Rectal smooth muscle tissue (tissue), 1 donor: ENCODE measurements at regions not wholly inside any gene's neighbourhood (a gene's known extent, or its start where the extent isn't known, plus 50 kb on each side); places are given as distances from the start of the nearest gene placed in this dataset.

Experiments used
- H3K27ac ChIP-seq: one replicate; pipeline ENCODE4 v1.7.0; 2013; ENCODE audit warnings: low read depth, low read length, inconsistent platforms
- H3K27me3 ChIP-seq: one replicate; pipeline ENCODE4 v1.7.0; 2013; ENCODE audit warnings: low read length; ENCODE audit not compliant: control insufficient read depth, insufficient read depth
- H3K36me3 ChIP-seq: one replicate; pipeline ENCODE4 v1.7.0; 2013; ENCODE audit warnings: low read length; ENCODE audit not compliant: control insufficient read depth, insufficient read depth
- H3K4me1 ChIP-seq: one replicate; pipeline ENCODE4 v1.7.0; 2013; ENCODE audit warnings: low read length; ENCODE audit not compliant: control insufficient read depth, insufficient read depth
- H3K4me3 ChIP-seq: one replicate; pipeline ENCODE4 v1.7.0; 2013; ENCODE audit warnings: low read length
- H3K9ac ChIP-seq: one replicate; pipeline ENCODE4 v1.7.0; 2013; ENCODE audit warnings: low read length

DNA sequence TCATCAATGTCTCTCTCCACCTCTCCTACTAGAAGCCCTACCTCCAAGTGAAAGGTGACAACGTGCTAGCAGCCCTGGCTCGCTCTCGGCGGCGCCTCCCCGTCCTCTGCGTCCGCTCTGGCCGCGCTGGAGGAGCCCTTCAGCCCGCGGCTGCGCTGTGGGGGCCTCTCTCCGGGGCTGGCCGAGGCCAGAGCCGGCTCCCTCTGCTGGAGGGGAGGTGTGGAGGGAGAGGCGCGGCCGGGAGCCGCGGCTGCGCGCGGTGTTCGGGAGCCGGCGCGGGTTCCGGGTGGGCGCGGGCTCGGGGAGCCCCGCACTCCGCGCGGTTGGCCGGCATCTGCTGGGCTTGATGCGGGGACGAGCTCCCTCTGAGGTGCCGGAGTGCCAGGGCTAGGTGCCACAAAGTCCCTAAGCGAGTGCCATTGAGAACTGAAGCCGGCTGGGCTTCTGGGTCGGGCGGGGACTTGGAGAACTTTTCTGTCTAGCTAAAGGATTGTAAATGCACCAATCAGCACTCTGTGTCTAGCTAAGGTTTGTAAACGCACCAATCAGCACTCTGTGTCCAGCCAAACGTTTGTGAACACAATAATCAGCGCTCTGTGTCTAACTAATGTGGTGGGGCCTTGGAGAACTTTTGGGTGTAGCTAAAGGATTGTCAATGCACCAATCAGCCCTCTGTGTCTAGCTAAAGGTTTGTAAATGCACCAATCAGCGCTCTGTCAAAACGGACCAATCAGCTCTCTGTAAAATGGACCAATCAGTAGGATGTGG lies 84.8 kb upstream of the ARRDC4 start:
- Histone ChIP-seq H3K27ac (peak overlapping the region; percentile 46), H3K9ac (no peak overlapping the region), H3K27me3 (no peaks in the 10 kb centered on the region), H3K4me3 (peak overlapping the region; percentile 6), H3K4me1 (peaks cover 9% of the 10 kb centered on the region), H3K36me3 (no peaks in the 10 kb centered on the region)

DNA sequence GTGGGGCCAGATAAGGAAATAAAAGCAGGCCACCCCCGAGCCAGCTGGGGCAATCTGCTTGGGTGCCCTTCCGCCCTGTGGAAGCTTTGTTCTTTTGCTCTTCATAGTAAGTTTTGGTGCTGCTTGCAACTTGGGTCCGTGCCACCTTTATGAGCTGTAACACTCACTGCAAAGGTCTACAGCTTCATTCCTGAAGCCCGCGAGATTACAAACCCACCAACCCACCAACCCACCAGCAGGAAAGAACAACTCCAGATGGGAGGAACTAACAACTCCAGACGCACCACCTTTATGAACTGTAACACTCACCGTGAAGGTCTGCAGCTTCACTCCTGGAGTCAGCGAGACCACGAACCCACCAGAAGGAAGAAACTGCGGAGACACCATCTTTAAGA lies 84.2 kb upstream of the ARRDC4 start:
- no peak overlapping the region for H3K9ac ChIP-seq
- H3K4me1 ChIP-seq, result peaks cover 9% of the 10 kb centered on the region
- no peaks in the 10 kb centered on the region for H3K36me3 ChIP-seq
- H3K27ac ChIP-seq, result no peak overlapping the region
- H3K4me3 ChIP-seq, result no peak overlapping the region
- no peaks in the 10 kb centered on the region for H3K27me3 ChIP-seq

DNA sequence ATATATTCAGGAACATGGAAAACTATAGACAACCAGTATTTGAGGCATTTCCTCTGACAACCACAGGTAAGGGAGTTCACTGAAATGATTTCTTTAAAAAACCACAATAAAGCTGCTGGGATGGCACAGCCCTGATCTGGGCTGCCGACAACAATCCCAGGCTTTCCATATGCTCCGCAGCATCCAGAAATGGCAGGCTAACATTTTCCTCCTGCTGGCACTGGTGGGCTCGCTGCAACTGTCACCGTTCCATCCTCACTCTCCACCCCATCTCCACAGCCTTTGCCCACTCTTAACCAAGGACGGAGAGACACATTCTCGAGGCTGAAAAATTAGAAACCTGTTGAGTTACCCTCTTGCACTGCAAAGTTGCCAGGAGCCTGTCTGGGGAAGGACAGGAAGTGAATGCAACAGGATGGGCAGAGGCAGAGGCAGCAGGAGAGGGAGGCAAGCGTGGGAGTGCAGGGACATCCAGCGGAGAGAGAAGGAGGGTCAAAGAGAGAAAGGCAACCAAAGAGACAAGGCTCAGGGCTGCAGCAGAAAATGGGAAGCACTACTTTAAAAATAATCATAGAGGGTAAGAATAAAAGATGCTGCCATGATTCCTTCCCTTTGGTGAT lies 79.0 kb upstream of the ARRDC4 start:
- peaks cover 9% of the 10 kb centered on the region for H3K4me1 ChIP-seq
- H3K27ac ChIP-seq, result no peak overlapping the region
- H3K27me3 ChIP-seq, result no peaks in the 10 kb centered on the region
- H3K4me3 ChIP-seq, result no peak overlapping the region
- H3K9ac ChIP-seq, result no peak overlapping the region
- no peaks in the 10 kb centered on the region for H3K36me3 ChIP-seq

DNA sequence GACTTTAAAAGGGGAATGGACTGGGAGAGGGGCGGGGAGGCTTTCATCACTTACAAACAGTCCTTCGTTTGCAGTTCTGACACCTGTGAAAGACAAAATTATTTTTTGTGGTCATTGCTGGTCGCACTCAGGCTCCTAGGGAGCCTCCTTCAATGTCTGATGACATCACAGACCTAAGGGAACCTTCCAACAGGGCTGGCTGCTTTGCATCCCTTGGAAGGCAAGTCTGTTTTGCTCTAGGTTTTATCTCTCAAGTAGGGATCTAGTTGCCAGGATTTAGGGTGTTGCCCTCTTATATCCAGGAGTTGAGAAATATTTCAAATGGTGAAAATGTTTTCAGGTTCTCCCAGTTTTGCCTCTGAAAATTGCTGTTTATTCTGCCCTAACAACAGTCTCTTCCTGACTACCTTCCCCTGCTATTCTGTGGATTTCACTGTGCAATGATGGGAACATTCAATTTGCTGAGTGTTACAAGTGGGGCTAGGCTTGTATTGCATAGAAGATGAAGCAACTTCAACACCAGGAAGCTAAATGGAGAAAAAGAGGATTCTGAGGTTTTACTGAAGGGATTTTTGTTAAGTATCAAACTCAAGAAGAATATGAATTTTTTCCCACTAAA lies 75.9 kb upstream of the ARRDC4 start:
- Histone ChIP-seq H3K4me1 (no peaks in the 10 kb centered on the region), H3K27ac (no peak overlapping the region), H3K9ac (no peak overlapping the region), H3K27me3 (no peaks in the 10 kb centered on the region), H3K4me3 (no peak overlapping the region), H3K36me3 (no peaks in the 10 kb centered on the region)

- Histone ChIP-seq H3K36me3 (no peaks in the 10 kb centered on the region), H3K27ac (no peak overlapping the region), H3K4me1 (peaks cover 4% of the 10 kb centered on the region), H3K9ac (no peak overlapping the region), H3K27me3 (no peaks in the 10 kb centered on the region), H3K4me3 (no peak overlapping the region)
Observed at GRCh38 chr15:97890307-97890706, 70.2 kb upstream of the ARRDC4 start.

DNA sequence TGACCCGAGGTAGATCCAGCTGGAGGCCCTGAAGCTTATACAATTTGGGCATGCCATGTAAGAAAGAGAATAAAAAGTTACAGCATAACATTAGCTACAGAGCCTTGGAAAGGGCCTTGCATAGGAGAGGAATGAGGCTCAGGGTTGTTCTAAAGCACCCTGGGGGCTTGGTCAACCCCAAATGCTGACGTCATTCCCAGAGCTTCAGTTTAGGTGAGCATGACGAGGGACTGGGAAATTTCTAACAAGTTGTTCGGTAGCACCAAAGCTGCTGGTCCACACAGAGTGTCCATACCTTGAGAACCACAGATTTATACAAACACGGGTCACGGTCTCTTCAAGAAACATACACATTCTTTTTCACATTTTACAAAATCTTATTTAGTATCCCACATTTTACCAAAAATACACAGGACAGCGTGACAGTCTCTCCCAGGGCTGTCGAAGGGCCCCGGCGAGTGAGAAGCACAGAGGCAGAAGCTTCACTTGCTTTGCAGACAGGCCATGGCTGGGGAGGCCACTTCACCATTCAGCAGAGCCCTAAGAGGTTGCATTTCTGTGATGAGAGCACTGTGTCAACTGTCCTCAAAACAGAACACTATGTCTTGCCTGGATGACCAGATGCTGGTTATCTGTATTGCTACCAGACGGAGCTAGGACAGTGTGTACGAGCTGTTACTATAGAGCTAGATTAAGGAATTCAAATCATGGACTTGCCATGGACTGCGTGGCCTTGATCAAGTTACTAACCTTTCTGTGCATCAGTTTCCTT lies 68.2 kb upstream of the ARRDC4 start:
- no peaks in the 10 kb centered on the region for H3K36me3 ChIP-seq
- H3K27ac ChIP-seq, result no peak overlapping the region
- H3K9ac ChIP-seq, result no peak overlapping the region
- H3K4me1 ChIP-seq, result peaks cover 4% of the 10 kb centered on the region
- H3K27me3 ChIP-seq, result no peaks in the 10 kb centered on the region
- no peak overlapping the region for H3K4me3 ChIP-seq

DNA sequence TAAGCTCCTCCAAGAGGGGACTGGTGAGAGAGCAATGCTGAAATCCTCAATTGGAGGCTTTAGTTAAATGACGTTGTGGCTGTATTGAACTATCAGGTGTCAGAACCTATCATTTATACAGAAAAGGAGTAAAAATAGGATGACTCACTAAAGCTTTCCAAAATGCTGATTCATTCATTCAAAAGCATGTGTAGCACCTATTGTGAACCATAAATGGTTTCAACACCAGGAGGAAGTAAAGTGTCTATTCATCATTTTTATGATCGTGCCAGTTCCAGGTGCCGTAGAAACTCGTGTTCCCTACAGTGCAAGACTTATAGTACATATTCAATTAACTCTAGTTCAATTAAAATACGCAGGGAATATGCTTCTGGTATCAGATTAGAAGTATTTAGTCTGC lies 66.5 kb upstream of the ARRDC4 start:
- Histone ChIP-seq H3K9ac (no peak overlapping the region), H3K36me3 (no peaks in the 10 kb centered on the region), H3K27me3 (no peaks in the 10 kb centered on the region), H3K27ac (no peak overlapping the region), H3K4me3 (no peak overlapping the region), H3K4me1 (peaks cover 4% of the 10 kb centered on the region)

- H3K27ac ChIP-seq, result no peak overlapping the region
- H3K4me3 ChIP-seq, result no peak overlapping the region
- no peaks in the 10 kb centered on the region for H3K36me3 ChIP-seq
- H3K27me3 ChIP-seq, result no peaks in the 10 kb centered on the region
- H3K4me1 ChIP-seq, result no peaks in the 10 kb centered on the region
- no peak overlapping the region for H3K9ac ChIP-seq
Observed at GRCh38 chr15:97899981-97900380, 60.5 kb upstream of the ARRDC4 start.

GRCh38 chr15:97902140-97902780 lies 58.2 kb upstream of the ARRDC4 start:
- H3K27me3 ChIP-seq, result no peaks in the 10 kb centered on the region
- H3K4me1 ChIP-seq, result no peaks in the 10 kb centered on the region
- H3K27ac ChIP-seq, result no peak overlapping the region
- no peaks in the 10 kb centered on the region for H3K36me3 ChIP-seq
- H3K4me3 ChIP-seq, result no peak overlapping the region
- H3K9ac ChIP-seq, result no peak overlapping the region

GRCh38 chr15:97903560-97903959 lies 56.9 kb upstream of the ARRDC4 start:
- Histone ChIP-seq H3K27me3 (no peaks in the 10 kb centered on the region), H3K4me1 (no peaks in the 10 kb centered on the region), H3K27ac (no peak overlapping the region), H3K36me3 (no peaks in the 10 kb centered on the region), H3K4me3 (no peak overlapping the region), H3K9ac (no peak overlapping the region)

- no peak overlapping the region for H3K27ac ChIP-seq
- H3K4me1 ChIP-seq, result no peaks in the 10 kb centered on the region
- peak overlapping the region; percentile 25 for H3K4me3 ChIP-seq
- H3K27me3 ChIP-seq, result no peaks in the 10 kb centered on the region
- H3K9ac ChIP-seq, result no peak overlapping the region
- H3K36me3 ChIP-seq, result no peaks in the 10 kb centered on the region
Observed at GRCh38 chr15:97903971-97904572, 56.4 kb upstream of the ARRDC4 start.
